HG03025 (cell line): ENCODE measurements at regions not wholly inside any gene's neighbourhood (a gene's known extent, or its start where the extent isn't known, plus 50 kb on each side); places are given as distances from the start of the nearest gene placed in this dataset.

ENCODE experiments used
- ATAC-seq: cut with Tn5 transposase; IDR thresholded peaks from one replicate; pipeline ENCODE4 v1.9.1; 2021; ENCODE audit warnings: mild to moderate bottlenecking, moderate library complexity; ENCODE audit not compliant: unreplicated experiment, low FRiP score

DNA sequence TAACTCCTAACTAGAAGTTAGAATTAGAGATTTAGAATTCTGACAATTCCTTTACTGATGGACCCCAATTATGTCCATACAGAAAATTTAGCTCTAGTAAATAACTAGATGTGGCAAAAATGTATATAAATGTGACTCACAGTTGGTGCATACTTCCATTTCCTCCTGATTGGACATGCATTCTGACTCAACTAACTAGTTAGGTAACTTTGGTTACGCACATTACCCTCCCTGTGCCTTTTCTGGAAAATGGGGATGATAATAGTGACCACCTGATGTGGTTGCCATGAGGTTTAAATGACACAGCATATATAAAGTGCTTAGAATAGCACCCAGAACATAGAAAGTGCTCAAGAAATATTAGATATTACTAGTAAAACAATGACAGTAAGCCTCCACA lies 550.0 kb upstream of the SALL1 start:
- ATAC-seq: no peak

- no peak for ATAC-seq
These were observed 548.8 kb upstream of the SALL1 start for GRCh38 chr16:51699686-51700396.

GRCh38 chr16:51698647-51699046 lies 547.6 kb upstream of the SALL1 start:
- no peak for ATAC-seq

GRCh38 chr16:51697454-51697853 lies 546.4 kb upstream of the SALL1 start:
- no peak for ATAC-seq

GRCh38 chr16:51696376-51696775 lies 545.3 kb upstream of the SALL1 start:
- ATAC-seq: no peak

GRCh38 chr16:51691109-51691508 lies 540.0 kb upstream of the SALL1 start:
- ATAC-seq: no peak

- no peak for ATAC-seq
These were observed 534.4 kb upstream of the SALL1 start for GRCh38 chr16:51685498-51685897.

GRCh38 chr16:51683882-51684281 lies 532.8 kb upstream of the SALL1 start:
- no peak for ATAC-seq

DNA sequence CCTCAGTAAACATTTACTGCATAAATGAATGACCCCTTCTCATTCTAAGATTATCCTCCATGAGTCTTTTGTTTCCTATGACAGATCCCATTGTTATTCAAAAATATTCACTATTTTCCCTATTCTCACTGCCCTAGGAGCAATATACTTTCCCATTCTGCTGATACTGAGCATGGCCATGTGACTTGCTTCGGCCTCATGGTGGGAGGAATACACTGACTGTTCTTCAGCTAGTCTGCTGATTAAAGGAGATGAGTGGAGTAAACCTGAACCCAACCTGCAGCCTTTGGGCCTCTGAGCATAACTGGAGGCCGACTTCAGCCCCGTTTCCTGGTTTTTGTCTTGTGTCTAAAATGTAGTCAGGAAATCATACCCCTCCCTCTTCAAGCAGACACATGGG lies 531.8 kb upstream of the SALL1 start:
- no peak for ATAC-seq

- no peak for ATAC-seq
These were observed 523.5 kb upstream of the SALL1 start for GRCh38 chr16:51674615-51675014.

DNA sequence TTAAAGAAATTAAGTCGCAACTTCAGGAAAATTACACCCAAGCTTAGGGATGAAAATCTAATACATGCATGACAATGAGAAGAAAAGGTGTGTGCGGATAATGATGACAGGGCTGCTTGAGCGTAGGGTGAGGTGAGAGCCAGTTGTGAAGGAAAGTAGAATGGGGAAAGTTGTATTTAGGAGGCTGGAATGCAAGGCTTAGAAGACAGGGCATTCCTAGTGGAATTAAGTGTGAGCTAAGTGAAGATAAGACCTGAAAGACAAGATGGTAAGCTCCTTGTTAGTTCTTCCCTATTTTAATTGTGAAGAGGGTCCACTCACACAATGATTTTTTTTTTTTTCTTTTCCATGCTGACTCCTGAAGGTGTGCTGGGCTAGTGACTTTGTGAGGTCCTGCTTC lies 519.5 kb upstream of the SALL1 start:
- no peak for ATAC-seq

- no peak for ATAC-seq
These were observed 515.8 kb upstream of the SALL1 start for GRCh38 chr16:51666821-51667220.

- ATAC-seq: no peak
These were observed 515.0 kb upstream of the SALL1 start for GRCh38 chr16:51666074-51666473.

DNA sequence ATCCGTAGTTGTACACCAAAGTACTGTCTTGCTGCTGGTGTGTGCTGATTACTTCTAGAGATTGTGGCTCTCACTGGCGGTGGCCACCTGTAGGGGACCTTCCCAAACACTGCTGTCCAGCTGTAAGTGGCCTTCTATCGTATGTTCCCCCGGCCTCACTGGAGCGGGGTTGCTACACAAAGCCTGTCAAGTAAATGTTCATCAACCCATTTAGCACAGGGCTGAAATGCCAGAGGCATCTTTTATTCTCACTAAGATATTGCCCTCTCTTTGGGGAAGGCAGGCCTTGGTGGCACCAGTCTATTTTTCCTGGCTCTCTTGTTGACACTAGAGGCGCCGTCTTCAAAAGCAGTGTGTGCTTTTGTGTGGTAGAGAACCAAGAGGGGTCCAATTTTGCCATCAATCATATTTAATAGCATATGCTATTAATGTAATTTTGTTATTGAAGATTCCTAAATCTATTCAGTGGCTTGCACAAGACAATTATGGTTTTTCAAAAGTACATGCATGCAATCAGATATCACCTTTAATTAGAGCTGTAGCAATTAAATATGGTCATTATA lies 514.4 kb upstream of the SALL1 start:
- ATAC-seq: no peak

GRCh38 chr16:51658531-51658930 lies 507.5 kb upstream of the SALL1 start:
- ATAC-seq: no peak

DNA sequence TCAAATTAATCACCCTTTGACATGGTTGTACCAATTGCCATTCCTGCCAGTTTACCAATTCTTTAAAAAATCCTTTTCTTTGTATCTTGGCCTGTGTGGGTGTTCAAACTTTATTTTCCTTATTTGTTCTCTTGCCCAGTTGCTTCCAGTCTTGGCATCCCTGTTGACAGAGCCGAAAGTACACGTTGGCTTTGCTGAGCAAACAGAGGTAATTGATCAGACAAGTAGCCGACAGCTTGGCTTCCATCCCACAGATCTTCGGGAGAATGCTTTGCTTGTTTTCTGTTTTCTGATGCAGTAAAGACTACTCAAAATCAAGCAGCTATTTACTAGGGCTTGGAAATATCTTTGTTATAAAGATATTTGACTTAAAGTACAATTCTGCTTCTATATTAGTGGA lies 506.8 kb upstream of the SALL1 start:
- ATAC-seq: no peak

DNA sequence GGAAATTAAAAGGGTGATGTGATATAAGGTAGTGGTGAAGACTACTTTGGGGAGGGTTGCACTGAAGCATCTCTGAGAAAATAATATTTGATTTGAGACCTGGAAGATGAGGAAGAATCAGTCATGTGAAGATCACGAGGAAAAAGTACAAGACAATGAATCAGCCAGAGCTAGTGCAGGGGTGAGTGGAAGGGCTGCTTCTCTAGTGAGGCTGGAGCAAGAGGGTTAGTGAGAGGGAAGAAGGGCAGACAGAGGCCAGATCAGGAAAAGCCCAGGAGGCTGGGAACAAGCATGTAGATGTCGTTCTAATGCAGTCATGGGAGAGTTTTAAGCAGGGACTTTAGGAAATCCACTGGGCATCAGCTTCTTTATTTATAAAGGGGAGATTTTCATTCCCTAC lies 504.2 kb upstream of the SALL1 start:
- ATAC-seq: no peak

DNA sequence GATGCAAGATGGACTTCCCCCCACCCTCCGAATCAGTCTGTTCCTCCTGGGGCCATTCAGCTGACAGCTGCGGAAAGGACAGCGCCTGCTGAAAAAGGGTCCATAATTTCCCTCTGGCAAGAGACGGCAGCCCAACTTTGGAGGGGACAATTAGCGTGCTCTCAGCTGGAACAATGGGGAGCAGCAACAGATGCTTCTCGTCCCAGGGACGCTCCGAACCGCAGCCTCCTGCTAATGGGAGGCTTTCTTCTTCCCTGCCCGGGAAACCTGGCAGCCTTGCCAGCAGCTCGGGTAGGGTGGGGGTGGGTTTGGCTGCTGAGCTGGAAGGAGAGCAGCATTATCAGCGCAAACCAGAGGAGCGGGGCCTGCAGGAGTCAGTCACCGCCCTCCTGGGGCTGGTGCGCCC lies 500.0 kb upstream of the SALL1 start:
- ATAC-seq: no peak

- ATAC-seq: no peak
These were observed 498.6 kb upstream of the SALL1 start for GRCh38 chr16:51649631-51650030.

- no peak for ATAC-seq
These were observed 497.5 kb upstream of the SALL1 start for GRCh38 chr16:51648526-51648925.

DNA sequence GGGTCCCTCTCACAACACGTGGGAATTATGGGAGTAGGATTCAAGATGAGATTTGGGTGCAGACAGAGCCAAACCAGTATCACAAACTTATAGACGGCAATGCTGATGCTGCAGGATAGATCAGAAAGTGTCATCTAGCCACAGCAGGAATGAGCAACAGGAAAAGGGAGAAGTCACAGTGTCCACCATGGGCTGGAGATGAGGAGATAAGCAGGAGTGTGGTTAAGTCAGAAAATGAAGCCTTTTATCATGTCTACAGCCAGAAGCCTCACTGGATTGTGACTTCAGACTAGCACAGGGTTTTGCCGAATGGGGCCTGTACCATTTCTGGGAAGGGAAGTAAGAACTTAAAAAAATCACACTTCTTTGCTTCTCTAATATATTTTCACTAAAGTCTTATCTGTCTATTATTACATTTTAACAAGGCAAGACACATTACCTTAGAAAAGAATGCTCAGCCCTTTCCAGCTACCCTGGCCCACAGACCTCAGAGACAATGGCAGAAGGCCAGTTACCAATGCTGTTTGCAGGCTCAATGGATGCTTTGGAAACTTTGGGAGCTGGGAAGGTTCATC lies 490.2 kb upstream of the SALL1 start:
- ATAC-seq: no peak

- ATAC-seq: no peak
These were observed 489.1 kb upstream of the SALL1 start for GRCh38 chr16:51640196-51640595.
